HG03095 (cell line): ENCODE measurements at regions not wholly inside any gene's neighbourhood (a gene's known extent, or its start where the extent isn't known, plus 50 kb on each side); places are given as distances from the start of the nearest gene placed in this dataset.
"Not testable (repeated sequence)": the region's sequence is repeated elsewhere in the genome, so short reads cannot be mapped to it uniquely, and the experiment has no call there.

Experiments
- ATAC-seq: cut with Tn5 transposase; IDR thresholded peaks from one replicate; pipeline ENCODE4 v1.9.1; 2021; ENCODE audit warnings: moderate library complexity; ENCODE audit not compliant: unreplicated experiment

DNA sequence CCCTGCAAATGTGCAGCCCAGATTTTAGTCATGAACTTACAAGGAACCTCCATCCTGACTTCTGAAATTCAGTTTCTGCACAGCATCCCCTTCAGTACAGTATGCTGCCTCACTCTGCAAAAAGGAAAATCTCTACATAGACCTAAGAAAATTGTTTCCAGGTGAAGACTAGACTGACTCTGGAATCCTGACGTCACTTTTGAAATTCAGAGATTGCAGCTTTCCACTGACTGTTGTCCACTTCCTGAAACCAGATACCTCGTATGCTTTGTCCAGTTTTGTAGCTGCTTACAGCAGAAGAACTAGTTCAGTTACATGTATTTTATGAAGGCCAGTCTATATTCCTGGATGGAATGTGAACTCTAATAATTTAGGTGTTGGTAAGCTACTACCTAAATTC, 629.3 kb upstream of the ST8SIA4 start:
- ATAC-seq = no peak

DNA sequence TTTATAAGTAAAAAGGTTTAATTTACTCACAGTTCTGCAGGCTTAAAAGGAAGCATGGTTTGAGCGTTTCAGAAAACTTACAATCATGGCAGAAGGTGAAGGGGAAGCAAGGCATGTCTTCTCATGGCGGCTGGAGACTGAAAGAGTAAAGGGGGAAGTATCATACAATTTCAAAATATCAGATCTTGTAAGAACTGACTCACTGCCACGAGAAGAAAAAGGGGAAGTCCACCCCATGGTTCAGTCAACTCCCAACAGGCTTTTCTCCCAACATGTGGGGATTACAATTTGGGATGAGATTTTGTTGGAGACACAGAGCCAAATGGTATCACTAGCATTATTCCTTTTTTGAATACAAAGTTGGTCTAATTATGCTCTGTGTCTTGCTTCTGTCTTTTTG, 627.9 kb upstream of the ST8SIA4 start:
- no peak for ATAC-seq

DNA sequence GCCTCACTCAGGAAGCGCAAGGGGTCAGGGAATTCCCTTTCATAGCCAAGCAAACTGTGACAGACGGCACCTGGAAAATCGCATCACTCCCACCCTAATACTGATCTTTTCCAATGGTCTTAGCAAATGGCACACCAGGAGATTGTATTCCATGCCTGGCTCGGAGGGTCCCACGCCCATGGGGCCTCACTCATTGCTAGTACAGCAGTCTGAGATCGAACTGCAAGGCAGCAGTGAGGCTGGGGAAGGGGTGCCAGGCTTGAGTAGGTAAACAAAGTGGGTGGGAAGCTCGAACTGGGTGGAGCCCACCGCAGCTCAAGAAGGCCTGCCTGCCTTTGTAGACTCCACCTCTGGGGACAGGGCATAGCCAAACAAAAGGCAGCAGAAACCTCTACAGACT, 626.0 kb upstream of the ST8SIA4 start:
- ATAC-seq = not testable (repeated sequence)

DNA sequence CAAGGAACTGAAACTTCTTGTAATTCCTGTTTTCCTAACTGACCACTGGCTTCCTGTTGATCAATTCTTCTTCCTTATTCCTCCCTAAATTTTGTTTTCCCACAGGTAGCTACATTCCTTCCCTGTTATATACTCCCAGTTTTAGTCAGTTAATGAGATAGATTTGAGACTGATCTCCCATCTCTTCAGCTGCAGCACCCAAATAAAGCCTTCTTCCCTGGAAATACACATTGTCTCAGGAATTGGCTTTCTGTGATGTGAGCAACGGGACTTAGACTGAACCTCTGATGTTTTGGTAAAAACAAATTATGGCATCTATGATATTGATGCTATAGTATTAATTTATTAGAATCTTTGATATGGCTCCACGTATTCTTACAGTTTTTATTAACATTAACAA, 617.3 kb upstream of the ST8SIA4 start:
- no peak for ATAC-seq

- no peak for ATAC-seq
These were observed 614.7 kb upstream of the ST8SIA4 start for GRCh38 chr5:101517795-101518194.

DNA sequence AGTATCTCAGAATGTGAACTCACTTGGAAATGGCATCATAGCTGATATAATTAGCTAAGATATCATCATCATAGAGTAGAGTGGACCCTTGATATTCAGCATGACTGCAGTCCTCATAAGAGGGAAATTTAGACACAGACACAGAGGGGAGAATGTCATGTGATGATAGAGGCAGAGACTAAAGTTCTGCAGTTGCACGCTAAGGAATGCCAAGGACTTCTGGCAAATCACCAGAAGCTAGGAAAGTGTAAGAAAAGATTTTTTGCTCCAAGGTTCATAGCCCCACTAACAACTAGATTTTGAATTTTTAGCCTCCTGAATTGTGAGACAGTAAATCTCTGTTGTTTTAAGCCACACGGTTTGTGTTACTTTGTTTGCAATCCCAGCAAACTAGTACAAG, 612.6 kb upstream of the ST8SIA4 start:
- no peak for ATAC-seq

GRCh38 chr5:101505891-101506570, 602.9 kb upstream of the ST8SIA4 start:
- no peak for ATAC-seq

DNA sequence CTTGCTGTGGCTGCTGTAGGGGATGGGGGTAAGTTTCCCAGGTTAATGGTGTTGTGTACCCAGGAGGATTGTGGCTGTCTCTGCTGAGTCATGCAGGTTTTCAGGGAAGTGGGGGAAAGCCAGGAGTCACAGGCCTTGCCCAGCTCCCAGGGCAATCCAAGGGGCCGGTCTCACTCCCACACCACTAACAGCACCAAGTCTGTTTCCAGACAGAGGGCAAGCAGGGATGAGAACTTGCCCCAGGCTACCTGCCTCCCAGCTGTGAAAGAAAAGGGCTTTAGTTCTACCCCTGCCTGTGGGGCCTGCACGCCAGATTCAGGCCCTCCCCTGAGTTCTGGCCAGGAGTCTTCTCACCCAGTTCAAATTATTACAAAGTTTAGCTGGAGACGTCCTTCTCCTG, 579.8 kb upstream of the ST8SIA4 start:
- no peak for ATAC-seq

GRCh38 chr5:101473483-101473882, 570.4 kb upstream of the ST8SIA4 start:
- ATAC-seq = no peak

GRCh38 chr5:101461455-101461854, 558.4 kb upstream of the ST8SIA4 start:
- no peak for ATAC-seq

DNA sequence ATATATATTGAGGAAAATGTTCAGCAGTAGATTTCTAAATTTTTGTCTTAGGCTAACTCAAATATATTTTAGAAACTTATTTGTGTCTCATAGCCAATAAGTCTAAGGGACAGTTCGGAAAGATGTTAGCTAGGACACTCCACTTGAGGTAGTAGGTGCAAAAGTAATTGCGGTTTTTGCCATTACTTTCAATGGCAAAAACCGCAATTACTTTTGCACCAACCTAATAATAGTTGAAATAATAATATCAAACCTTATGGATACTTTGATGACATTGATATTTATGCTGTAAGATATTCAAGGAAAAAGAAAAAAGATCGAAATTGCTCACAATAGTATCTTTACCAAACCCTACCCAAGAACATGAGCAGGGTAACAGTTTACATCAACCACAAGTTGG, 555.5 kb upstream of the ST8SIA4 start:
- ATAC-seq = no peak

DNA sequence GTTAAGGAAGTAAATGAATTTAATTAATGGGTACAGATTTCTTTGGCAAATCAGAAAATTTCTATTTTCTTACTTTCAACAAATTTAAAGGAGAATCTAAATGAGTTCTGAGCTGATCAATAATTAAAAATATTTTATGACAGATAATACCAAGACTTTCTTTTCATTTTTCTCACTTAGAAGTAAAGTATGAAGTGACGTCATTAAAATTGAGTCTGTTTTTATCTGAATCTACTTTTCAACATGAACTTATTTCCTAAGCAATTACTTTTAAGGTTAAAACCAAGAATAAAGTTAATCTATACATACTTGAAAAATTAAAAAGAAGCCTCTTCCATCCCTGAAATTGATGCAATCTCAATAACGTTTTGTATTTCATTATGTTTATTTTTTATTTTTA, 552.8 kb upstream of the ST8SIA4 start:
- ATAC-seq = no peak

DNA sequence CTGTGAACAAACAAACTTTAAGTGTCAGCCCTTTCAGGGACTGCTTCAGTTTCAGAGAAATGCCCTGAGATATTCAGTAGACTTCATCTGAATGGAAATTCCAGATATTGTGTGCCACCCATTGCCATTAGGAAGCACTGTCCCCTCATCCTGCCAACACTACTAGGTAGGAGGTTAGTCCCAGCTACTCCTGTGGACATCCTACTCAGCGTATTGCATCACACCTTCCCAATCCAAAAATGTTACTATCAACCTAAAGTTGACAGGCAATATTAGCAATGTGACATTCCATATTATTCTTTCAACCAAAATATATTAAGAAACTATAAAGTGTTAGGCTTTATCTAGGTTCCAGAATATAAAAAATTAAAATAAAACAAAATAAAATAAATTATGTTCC, 552.0 kb upstream of the ST8SIA4 start:
- no peak for ATAC-seq

GRCh38 chr5:101442281-101442680, 539.2 kb upstream of the ST8SIA4 start:
- ATAC-seq = not testable (repeated sequence)

- no peak for ATAC-seq
These were observed 537.1 kb upstream of the ST8SIA4 start for GRCh38 chr5:101440173-101440572.

- ATAC-seq = no peak
These were observed 534.3 kb upstream of the ST8SIA4 start for GRCh38 chr5:101437351-101437750.

DNA sequence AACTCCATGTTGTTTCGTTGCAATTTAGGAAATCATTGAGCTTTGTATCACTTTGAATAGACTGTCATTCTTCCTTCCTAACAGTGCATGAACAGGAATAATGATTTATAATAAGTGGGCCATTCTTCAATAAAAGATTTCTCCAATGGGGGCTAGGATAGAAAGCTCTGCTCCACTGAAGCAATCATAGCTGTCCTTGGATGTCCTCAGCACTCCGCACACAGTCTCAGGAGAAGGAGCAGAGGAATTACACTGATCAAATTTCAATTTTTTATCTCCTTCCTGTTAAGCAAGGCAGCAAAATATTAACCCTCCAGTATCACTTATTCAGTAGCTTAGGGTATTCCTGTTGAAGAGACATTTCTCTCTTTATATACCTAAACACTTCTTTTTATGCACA, 532.7 kb upstream of the ST8SIA4 start:
- ATAC-seq = no peak

DNA sequence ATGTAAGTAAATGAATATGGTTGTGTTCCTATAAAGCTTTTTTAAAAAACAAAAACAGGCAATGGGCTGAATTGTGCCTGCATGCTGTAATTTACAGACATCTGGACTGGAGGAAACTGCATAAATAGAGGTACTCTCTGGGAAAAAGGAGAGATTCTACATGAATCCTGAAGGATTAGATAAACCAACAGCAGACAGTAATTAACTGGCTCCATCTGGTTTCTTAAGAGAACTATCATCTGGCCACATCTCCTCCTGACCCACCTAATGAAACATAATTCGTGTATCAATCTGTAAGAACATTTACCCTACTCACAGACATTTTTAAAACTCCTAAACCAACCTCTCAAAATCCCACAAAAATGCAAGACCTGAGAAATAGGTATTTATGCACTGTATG, 528.1 kb upstream of the ST8SIA4 start:
- ATAC-seq = no peak

DNA sequence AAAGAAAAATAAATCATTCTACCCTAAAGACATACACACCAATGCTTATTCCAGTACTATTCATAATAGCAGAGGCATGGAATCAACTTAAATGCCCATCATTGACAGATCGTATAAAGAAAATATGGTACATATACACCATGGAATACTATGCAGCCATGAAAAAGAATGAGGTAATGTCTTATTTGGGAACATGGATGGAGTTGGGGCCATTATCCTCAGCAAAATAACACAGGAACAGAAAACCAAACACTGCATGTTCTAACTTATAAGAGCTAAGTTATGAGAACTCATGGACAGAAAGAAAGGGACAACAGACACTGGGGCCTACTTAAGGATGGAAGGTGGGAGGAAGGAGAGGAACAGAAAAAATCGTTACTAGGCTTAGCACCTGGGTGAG, 527.5 kb upstream of the ST8SIA4 start:
- ATAC-seq = no peak

GRCh38 chr5:101429241-101429640, 526.2 kb upstream of the ST8SIA4 start:
- ATAC-seq = no peak

GRCh38 chr5:101425339-101425859, 522.3 kb upstream of the ST8SIA4 start:
- ATAC-seq = no peak

GRCh38 chr5:101424530-101425175, 521.6 kb upstream of the ST8SIA4 start:
- ATAC-seq = no peak

- no peak for ATAC-seq
These were observed 515.6 kb upstream of the ST8SIA4 start for GRCh38 chr5:101418713-101419118.
